ENCODE measurements at regions not wholly inside any gene's neighbourhood (a gene's known extent, or its start where the extent isn't known, plus 50 kb on each side); places are given as distances from the start of the nearest gene placed in this dataset.

- no peak for DNase-seq (ENCODE audit: extremely low read depth in 1 of 2, low read depth in 1 of 2)
Observed at GRCh38 chr10:111435871-111436270, 359.0 kb downstream of the ADRA2A start.

DNA sequence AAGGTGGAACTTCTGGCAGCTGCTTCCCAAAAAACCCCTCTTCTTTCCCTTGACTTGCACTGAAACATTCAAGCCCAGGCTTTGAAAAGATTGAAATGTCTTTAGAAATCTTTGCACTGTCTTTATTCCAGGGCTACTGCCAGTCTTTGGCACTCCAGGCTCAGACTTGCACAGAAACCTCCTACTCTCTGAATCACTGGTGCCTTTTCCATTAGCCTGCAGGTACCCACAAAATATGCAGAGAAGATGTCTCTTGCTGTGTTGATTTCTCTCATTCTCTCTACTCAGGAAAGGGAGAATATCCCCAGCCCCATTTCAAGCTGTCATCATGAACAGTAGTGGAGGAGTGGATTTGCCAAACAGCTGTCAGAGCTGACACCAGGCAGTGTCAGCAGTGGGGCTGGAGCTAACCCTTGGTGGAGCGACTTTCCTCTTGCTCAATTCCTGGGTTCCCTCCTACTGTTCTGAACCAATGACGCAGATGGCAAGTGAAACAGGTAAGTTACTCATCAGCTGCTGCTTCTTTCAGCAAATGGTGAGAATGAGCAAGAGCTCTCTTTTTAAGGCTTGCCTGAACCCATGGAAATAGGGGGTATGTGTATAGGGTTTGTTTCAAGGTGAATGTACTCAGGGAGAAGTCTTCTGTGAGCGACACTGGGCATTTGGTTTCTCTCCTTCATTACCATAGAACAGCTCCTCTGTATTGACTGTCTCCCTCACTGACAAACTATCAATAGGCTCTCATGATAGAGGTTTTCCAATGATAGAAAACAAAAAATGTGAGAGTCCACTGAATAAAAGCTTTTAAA lies 362.4 kb downstream of the ADRA2A start:
- no peak for DNase-seq (ENCODE audit: extremely low read depth in 1 of 2, low read depth in 1 of 2)

DNA sequence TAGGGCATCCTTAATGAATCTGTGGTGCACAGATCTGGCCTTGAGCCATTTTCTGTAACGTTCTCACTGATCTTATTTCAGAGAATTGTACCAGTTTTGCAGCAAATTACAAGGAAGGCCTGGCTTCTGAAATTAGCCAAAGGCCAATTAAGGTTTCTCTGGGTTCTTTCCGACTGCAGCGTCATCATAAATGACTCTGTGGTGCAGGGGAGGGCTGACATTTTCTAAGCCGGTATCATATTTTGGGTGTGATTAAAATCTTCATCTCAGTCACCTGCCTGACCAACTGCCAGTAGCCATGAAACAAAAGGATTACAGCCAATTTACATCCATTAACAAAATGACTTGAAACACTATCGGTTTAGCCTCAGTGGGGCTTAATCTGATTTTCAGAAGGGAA lies 363.7 kb downstream of the ADRA2A start:
- no peak for DNase-seq (ENCODE audit: extremely low read depth in 1 of 2, low read depth in 1 of 2)

GRCh38 chr10:111445667-111446066 lies 368.8 kb downstream of the ADRA2A start:
- no peak for DNase-seq (ENCODE audit: extremely low read depth in 1 of 2, low read depth in 1 of 2)

- DNase-seq (ENCODE audit: extremely low read depth in 1 of 2, low read depth in 1 of 2) = no peak
Observed at GRCh38 chr10:111446966-111447365, 370.1 kb downstream of the ADRA2A start.

DNA sequence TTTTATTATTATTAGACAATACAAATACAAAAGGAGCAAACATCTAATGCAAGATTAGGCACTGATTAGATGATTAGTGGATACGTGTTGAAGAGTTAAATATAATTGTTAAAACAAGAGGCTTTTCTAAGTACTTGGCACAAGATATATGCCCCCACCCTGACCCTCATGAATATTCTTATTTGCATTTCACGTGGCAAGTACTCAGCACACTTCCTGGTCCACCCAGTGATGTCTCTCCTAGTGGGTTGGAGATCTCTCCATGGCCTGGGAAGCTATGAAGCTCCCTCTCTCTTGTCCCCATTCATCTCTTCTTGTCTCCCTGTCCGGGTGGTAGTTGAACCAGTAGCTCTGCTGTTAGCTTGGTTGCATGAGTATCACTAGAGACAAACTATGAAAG lies 375.3 kb downstream of the ADRA2A start:
- DNase-seq (ENCODE audit: extremely low read depth in 1 of 2, low read depth in 1 of 2) = no peak

DNA sequence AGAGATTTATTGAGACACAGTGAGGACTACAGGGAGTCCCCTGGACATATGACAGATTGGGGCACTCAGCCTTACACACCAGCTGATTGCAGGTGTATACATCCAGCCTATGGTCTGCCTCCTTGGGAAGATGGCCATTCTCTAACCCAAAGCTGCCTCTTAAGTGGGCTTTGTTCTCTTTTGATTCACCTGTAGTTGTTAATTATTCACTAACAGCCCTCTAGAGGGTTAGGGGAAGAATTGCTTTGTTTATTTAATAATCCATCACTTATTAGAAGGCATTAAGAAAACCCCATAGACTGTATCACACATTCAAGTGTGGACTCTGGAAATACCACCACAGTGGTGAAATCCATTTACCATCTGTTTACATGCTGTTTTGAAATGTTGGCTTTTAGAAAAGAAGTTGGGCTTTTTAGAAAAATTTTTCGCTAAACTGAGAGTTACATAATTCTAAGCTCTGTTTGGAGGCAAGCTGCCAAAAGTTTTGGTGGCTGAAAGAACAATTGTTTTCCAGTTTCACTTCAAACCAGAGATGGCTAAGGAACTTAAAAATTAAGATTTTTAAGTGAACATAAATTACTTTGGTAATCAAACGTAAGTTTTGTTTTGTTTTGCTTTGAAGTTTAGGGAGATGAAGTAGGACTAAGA lies 379.1 kb downstream of the ADRA2A start:
- no peak for DNase-seq (ENCODE audit: extremely low read depth in 1 of 2, low read depth in 1 of 2)

DNA sequence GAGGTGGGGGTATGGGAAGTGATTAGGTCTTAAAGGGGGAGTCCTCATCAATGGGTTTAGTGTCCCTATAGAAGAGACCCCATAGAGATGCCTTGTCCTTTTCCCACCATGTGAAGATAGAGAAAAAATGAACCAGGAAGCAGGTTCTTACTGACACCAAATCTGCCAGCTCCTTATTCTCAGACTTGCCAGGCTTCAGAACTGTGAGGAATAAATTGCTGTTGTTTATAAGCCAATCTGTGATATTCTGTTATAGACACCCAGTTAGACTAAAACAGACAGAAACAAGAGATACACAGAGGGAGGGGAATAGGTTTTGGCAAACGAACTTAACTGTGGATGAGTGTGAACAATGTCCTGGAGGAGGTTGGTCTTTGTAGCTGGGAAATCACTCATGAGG lies 381.4 kb downstream of the ADRA2A start:
- DNase-seq (ENCODE audit: extremely low read depth in 1 of 2, low read depth in 1 of 2) = no peak

GRCh38 chr10:111459967-111460366 lies 383.1 kb downstream of the ADRA2A start:
- no peak for DNase-seq (ENCODE audit: extremely low read depth in 1 of 2, low read depth in 1 of 2)

DNA sequence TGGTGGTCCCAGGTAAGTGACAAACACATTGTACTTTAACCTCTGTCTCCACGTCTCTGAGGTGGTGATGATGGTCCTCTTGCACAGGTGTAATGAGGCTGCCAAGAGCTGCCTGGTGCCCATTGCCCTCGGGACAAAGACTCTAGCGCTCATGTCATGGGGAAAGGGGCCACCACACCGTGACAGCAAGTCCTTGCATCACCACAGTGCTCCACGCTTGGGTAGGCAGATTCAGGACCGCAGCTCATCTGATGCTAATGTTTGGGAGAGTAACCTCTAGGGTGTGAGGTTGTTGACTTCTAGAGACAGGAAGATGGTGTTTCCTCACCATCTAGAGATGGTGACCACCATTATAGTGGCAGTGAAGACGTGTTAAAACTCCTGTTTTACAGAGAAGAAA lies 395.6 kb downstream of the ADRA2A start:
- DNase-seq (ENCODE audit: extremely low read depth in 1 of 2, low read depth in 1 of 2) = no peak

DNA sequence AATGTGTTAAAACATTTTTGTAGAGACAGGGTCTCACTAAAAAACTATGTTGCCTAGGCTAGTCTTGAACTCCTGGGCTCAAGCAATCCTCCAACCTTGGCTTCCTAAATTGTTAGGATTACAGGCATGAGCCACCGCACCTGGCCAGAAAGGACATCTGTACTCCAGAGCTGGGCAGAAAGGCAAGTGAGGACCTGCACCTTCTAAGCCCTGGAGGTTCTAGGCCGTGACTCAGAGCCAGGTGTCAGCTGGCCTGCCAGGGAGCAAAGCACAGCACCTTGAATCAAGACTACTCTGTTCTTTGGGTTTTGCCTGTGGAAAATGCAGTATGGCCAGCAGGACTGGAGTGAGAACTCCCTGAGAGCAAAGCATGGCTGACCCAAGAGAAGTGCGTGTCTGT lies 396.5 kb downstream of the ADRA2A start:
- DNase-seq (ENCODE audit: extremely low read depth in 1 of 2, low read depth in 1 of 2) = no peak

DNA sequence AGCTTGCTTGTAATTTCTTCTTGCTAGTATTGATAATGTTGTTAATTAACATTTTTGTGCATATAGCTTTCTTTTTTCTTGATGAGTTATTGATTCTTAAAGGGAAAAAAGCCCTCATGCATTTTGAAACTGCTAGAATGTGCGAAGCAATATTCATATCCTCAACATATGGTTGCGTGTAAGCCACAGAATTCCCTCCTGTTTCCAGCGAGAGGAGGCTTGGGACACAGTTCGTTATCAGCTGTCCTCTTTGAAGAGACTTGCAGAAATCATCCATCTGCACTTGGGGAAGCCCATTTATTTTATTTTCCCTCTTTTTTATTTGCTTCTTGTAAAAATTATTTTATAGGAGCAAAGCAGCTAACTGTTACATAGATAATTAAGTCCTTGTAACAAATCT lies 398.0 kb downstream of the ADRA2A start:
- no peak for DNase-seq (ENCODE audit: extremely low read depth in 1 of 2, low read depth in 1 of 2)

- DNase-seq (ENCODE audit: extremely low read depth in 1 of 2, low read depth in 1 of 2) = no peak
Observed at GRCh38 chr10:111475720-111476119, 398.9 kb downstream of the ADRA2A start.

GRCh38 chr10:111478651-111479050 lies 401.8 kb downstream of the ADRA2A start:
- DNase-seq (ENCODE audit: extremely low read depth in 1 of 2, low read depth in 1 of 2) = no peak

- no peak for DNase-seq (ENCODE audit: extremely low read depth in 1 of 2, low read depth in 1 of 2)
Observed at GRCh38 chr10:111479966-111480365, 403.1 kb downstream of the ADRA2A start.

DNA sequence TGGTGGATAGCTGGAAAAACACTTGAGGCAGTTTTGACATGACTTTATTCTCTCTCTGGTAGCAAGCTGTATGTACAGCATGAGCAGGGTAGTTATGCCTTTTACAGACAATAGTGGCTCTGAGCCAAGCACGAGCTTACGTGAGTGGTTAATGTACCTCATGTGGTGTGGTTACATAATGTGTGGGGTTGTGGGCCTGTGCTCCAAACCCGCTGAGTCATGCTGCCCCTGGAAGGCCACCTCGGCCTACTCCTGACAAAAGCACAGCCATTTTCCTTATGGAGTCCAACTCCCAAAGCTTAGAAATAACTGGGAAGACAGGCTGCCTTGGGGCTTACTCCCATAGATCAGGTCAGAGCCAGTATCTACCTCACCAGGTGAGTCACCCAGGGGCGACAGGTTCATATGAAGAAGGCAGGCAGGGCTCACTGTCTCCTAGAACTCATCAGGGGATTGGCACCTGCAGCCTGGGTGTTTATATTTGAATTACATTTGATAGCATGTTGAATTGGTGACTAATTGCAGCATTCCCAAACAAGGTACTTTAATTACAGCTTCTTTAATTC lies 404.5 kb downstream of the ADRA2A start:
- no peak for DNase-seq (ENCODE audit: extremely low read depth in 1 of 2, low read depth in 1 of 2)

GRCh38 chr10:111481866-111482265 lies 405.0 kb downstream of the ADRA2A start:
- no peak for DNase-seq (ENCODE audit: extremely low read depth in 1 of 2, low read depth in 1 of 2)

GRCh38 chr10:111482621-111483216 lies 405.9 kb downstream of the ADRA2A start:
- no peak for DNase-seq (ENCODE audit: extremely low read depth in 1 of 2, low read depth in 1 of 2)

DNA sequence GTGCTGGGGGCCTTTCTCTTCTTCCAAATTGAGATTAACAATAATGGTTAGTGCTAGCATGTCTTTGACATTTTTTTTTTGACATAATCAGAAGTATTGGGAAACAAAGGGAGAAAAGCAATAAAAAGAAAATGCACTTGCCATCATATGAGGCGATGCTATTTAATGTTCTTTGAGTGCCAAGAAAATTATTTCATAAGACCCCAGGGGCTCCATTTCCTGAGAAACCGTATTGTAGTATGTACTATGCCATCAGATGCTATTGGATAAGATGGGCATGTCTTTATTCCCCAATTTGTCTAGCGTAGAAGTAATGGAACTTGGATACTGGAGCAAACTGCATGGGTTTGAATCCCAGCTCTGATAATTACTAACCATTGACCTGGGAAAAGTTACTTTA lies 408.9 kb downstream of the ADRA2A start:
- DNase-seq (ENCODE audit: extremely low read depth in 1 of 2, low read depth in 1 of 2) = no peak

GRCh38 chr10:111486346-111486745 lies 409.5 kb downstream of the ADRA2A start:
- DNase-seq (ENCODE audit: extremely low read depth in 1 of 2, low read depth in 1 of 2) = no peak

- DNase-seq (ENCODE audit: extremely low read depth in 1 of 2, low read depth in 1 of 2) = no peak
Observed at GRCh38 chr10:111488668-111489067, 411.8 kb downstream of the ADRA2A start.

GRCh38 chr10:111491154-111491553 lies 414.3 kb downstream of the ADRA2A start:
- DNase-seq (ENCODE audit: extremely low read depth in 1 of 2, low read depth in 1 of 2) = no peak

Data from activated CD8-positive, alpha-beta memory T cell treated with anti-CD3 and anti-CD28 coated beads for 1 hour (primary cell).